ENCODE measurements at regions not wholly inside any gene's neighbourhood (a gene's known extent, or its start where the extent isn't known, plus 50 kb on each side); places are given as distances from the start of the nearest gene placed in this dataset.

DNA sequence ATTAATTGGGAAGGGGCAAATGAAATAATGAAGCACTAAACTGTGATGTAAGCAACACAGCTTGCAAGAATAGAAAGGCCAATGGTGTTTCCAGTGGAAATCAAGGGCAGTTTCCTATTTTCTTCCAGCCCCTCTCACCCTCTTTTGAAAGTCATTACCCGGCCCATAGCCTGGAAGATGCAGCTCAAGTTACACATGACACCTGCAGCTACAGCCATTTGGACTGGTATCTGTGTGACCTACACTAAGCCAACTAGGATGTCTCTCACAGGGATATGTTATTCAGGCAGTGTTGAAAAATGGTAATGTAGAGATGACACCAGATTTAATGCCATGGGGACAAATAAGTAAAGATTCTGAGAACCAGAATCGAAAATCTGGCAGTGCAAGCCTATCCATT is 439.4 kb upstream of the ZNF462 start:
- no peak overlapping the region for H3K4me3 ChIP-seq (ENCODE audit: low read depth, low read length)

DNA sequence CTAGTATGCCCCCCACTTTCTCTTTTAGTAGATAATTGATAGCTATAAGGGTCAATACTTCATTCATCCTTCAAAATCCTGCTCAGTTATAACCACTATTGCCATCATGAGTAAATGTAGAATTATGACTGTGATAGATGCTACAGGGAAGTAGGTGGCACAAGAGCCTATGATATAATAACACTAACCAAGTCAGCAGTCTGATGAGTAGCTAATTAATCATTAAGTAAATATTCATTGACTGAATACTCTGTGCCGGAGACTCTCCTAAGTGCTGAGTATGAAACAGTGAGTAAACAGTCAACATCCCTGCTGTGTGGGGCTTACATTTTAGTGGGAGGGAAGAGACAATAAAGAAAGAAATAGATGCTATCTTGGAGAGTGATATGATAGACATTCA is 430.3 kb upstream of the ZNF462 start:
- no peak overlapping the region for H3K4me3 ChIP-seq (ENCODE audit: low read depth, low read length)
- TF ChIP-seq, protein P1, sequence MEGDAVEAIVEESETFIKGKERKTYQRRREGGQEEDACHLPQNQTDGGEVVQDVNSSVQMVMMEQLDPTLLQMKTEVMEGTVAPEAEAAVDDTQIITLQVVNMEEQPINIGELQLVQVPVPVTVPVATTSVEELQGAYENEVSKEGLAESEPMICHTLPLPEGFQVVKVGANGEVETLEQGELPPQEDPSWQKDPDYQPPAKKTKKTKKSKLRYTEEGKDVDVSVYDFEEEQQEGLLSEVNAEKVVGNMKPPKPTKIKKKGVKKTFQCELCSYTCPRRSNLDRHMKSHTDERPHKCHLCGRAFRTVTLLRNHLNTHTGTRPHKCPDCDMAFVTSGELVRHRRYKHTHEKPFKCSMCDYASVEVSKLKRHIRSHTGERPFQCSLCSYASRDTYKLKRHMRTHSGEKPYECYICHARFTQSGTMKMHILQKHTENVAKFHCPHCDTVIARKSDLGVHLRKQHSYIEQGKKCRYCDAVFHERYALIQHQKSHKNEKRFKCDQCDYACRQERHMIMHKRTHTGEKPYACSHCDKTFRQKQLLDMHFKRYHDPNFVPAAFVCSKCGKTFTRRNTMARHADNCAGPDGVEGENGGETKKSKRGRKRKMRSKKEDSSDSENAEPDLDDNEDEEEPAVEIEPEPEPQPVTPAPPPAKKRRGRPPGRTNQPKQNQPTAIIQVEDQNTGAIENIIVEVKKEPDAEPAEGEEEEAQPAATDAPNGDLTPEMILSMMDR (IDR thresholded peaks at IDR 0.05; ENCODE audit: low read depth, low read length), result no peak

More for the DNA sequence above, 439.4 kb upstream of the ZNF462 start:
- TF ChIP-seq, protein P1 (IDR thresholded peaks at IDR 0.05; ENCODE audit: low read depth, low read length), result no peak

DNA sequence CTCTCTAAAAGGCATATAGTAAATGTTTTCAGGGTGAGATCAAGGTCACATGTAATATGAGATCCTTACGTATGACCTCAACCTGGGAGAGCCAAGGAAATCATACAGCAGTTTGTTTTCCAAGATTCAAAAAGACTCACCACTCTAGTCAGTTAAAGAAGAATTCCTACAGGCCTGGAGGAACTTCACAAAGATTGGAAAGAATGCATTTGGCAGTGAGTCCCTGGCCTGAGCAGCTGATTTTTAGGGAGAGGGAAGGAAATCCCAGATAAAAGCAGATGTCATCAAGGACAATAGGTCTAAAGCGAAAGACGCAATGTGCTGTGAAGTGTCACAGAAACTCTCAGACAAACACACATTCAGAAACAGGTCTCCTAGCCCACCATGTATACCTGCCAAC is 424.0 kb upstream of the ZNF462 start:
- TF ChIP-seq, protein P1 (IDR thresholded peaks at IDR 0.05; ENCODE audit: low read depth, low read length), result no peak
- no peak overlapping the region for H3K4me3 ChIP-seq (ENCODE audit: low read depth, low read length)

DNA sequence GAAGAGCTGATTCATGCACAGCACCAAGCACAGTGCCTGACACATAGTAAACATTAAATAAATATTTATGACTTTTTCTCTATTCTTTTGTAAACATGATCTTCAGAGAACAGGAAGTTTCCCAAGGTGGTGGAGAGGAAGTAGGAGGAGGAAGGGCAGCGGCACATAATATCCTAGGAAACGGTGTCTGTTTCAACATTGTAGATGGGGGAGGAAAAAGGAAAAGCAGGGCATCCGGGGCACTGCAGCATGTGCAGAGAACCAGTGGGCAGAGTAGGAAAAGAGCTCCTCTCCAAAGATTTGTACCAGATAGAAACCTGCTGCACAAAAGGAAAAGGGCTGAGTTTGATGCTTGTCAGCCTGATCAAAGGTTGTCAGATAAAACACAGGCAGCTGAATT is 421.7 kb upstream of the ZNF462 start:
- H3K4me3 ChIP-seq (ENCODE audit: low read depth, low read length), result no peak overlapping the region
- TF ChIP-seq, protein P1 (IDR thresholded peaks at IDR 0.05; ENCODE audit: low read depth, low read length), result no peak

DNA sequence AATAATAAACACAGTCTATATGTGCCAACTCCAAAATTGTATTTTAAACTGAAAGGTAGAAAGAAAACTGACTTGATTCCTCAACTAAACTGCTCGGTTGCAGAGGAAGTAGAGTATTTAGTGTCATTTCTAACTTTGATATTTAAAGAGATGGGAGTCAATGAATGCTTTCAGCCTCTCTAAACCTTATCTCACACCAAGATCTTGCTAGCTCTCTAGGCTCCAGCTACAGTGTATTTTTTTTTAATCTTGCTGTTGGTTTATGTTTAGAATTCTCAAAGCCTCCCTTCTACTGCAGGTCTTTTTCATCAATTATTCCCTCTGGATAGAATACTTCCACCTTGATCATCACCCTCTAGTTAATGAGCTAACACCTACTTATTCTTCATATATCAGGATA is 419.4 kb upstream of the ZNF462 start:
- TF ChIP-seq, protein P1 (IDR thresholded peaks at IDR 0.05; ENCODE audit: low read depth, low read length), result no peak
- no peak overlapping the region for H3K4me3 ChIP-seq (ENCODE audit: low read depth, low read length)

DNA sequence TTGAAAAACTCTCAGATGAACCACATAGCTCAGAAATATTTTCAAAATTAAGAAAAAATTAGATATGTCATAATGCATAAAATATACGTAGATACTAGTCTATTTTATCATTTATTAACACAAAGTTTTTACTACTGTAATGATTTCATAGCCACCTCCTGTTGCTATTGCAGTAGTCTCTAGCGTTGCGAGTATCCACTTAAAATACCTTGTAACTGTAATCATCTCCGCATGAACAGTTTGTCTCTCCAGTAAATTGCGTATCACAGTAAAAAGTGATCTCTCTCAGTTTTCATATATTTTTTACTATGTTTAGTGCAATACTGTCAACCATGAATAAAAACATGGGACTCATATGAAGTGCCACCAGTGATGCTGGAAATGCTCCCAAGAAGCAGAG is 417.9 kb upstream of the ZNF462 start:
- H3K4me3 ChIP-seq (ENCODE audit: low read depth, low read length), result no peak overlapping the region
- TF ChIP-seq, protein P1 (IDR thresholded peaks at IDR 0.05; ENCODE audit: low read depth, low read length), result no peak

DNA sequence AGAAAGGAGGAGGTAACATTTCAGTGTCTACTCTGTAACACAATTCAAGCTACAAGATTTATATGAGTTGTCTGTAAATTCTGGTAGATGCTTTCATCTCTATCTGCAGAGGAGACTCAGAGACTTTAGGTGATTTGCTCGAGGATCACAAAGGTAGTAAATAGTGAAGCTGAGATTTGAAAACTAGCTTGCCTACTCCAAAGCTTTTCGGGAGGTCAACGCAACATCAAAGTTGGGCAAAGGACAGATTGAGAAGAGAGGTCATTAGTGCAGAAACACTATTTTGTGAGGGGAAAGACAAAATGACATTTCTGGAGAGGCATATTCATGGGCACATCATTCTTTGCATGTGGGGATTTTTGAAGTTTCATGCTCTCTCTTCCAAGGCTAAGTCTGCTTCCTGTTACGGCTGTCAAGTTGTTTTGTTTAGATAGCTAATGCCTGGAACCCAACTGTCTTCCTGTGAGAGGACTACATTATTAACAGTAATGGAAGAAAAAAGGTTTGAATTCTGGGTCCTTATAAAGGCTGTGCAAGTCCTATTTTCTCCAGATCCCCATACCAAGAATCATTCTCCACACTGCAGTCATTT is 413.5 kb upstream of the ZNF462 start:
- TF ChIP-seq, protein P1 (IDR thresholded peaks at IDR 0.05; ENCODE audit: low read depth, low read length), result no peak
- H3K4me3 ChIP-seq (ENCODE audit: low read depth, low read length), result no peak overlapping the region

All from WI38 (cell line).